Effector CD8-positive, alpha-beta T cell (primary cell): ENCODE measurements at regions not wholly inside any gene's neighbourhood (a gene's known extent, or its start where the extent isn't known, plus 50 kb on each side); places are given as distances from the start of the nearest gene placed in this dataset.

Experiments used
- DNase-seq: peaks from one replicate; lab custom pipeline; 2025; lab: John Stamatoyannopoulos, UW

DNA sequence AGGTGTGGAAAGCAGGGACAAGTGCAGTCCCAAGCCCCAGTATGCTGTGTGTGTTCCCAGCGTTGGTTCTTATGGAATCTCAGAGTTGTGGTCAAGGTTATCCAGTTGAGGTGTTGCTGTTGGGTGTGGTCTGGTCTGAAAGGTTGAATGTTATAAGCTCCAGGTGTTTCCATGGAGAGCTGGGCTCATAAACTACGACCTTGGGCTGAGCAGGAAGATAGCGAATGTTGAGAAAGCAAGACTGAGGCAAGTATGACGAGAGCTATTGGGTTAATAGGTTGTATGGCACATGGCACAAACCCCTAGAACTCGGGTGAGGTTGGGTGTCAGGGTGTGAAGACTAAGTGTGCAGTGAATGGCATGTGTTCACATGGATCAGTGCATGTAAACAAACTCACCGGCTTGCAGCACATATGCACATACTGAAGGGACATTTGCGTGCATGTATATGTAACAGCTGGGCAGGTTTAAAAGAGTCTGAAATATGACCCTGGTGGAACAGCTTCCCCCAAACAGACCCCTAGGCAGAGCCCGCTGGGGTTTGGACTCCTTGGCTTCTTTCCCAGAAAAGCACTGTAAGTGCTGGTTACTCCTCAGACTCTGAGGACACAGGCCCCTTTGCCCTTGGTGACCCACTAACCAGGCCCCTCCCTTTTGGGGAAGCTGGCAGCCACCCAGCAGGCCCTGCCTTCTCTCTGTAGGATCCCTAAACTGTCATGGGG lies 117.5 kb downstream of the NAV1 start:
- no peak for DNase-seq

DNA sequence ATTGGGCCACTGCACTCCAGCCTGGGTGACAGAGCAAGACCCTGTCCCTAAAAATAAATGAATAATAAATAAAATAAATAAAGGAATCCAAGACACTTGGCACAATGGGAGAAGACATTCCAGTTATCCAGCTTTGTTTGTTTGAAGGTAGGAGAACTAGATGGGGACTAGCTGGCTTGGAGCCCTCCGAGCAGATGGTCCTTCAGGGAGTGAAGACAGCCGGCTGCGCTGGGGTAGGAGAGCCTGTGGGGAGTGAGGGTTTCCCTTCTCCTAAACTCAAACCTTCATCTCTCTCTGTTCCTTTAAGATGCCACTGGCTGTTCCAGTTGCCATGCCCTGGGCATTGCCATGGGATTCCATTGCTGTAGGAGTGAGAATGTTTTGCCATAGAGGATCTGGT lies 120.6 kb downstream of the NAV1 start:
- no peak for DNase-seq

DNA sequence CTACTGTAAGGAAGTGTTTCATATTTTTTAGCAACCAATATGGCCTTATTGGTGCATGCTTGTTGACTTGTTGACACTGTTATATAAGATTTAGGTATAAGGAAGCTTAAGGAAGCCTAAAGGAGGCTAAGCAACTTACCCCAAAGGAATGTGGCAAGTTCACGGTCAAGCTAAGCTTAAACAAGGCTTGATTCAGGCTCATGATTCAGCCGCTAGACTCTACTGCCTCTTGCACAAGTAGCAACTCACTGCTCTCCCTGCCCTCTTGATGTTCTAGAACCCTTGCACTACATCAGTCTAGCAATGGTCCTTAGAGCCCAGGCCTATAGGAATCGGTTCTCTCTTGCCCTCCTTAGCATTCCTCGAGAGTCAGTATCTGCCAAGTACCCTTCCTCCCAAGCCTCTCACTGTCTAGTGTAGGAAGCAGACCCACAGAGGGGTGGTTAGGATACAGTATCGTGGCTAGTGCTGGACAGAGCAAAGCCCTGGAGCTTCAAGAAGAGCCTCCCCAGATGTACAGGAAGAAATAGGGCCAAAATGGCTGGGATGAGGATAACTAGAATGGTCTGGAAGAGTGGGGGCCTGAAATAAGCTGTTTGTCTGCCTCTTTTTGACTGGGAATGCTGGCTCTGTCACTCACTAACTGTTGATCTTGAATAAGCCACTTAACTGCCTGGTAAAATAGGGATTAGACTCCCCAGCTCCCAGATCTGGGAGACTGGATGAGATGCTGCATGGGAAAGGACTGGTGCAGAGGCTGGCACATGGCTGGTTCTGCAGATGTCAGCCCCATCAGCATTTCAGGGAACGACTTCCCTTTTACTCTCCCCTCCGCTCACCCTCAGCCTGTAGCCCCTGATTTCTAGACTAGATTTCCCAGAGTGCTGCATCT lies 122.2 kb downstream of the NAV1 start:
- no peak for DNase-seq

DNA sequence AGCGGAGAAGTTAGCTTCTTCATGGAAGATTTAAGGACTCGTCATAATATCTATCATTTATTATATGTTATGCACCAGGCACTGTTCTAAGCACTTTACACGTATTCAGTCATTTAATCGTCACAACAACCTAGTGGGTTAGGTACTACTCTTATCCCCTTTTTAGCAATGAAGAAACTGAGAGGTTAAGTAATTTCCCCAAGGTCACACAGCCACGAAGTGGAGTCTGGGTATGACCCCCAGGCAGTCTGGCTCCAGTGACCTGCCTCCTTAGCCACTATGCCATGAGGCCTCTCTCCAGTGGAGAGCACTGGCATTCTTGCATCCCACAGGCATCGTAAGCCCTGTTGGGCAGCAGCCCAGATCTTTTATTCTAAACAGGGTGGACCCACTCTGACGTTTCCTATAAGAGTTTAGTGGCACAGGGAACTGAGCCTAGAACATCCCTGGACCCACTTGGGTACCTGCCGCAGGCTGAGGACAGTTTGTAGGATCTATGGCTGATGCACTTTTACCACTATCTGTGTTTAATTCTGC lies 123.0 kb downstream of the NAV1 start:
- DNase-seq: no peak

DNA sequence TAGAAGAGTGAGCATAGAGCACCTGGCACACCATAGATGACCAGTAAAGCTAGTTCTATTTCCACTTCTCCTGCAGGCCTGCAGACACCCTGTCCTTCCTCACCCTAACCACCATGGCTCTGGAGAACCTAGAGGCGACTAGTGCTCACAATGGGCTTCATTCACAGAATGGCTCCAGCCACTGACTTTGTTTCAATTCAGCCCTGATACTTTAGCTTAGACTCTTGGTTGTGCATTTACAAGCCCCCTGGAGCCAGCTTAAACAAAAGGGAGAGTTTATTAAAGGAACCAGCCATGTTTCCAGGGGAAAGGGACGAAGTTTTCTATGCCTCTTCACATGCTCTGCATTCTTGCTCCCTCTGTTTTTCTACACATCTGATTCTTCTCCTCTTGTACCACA lies 123.7 kb downstream of the NAV1 start:
- DNase-seq: no peak

DNA sequence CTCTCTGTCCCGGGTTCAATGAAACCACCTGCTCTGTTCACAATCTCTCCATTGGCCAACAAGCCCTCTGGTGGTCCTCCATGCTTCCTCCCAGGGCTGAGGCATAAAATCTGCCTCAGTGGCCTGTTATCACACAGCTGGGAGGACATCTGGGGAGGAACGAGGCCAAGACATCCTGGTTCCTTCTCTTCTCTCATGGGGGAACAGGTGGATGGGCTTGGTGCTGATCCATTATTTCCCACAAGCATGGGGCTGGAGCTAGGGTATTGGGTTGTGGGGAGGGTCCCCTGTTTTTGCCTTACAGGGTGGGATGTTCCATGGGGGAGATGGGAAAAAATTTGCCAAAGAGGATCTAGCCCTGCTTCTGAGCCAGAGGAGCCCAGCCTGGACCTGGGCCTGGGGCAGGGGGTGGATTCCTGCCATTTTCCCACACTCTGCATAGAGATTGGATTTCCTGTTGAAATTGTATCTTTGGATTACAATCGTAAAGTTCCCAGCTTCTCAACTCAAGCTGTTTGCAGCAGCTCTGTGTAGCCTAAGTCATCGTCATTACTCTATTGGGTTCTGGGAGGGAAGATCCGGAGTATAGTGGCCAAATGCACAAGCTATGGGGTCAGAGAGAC lies 124.7 kb downstream of the NAV1 start:
- no peak for DNase-seq

DNA sequence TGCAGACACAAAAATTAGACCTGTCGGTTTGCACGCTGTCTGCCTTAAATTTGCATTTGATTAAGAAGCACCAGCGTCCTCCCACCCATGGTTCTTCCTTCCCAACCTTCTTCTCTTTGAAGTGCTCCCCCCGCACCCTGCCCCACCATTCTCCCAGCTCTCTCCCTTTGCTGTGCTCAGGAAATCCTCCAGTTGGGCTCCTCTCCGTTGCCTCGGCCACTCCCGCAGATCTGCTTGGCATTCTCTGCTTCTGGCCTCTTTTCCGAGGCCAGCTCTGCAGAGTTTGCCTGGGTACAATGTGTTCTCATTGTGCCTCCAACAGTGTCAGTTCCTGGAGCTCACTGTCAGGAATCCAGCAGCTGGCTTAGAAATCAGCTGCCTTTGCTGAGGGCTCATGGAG lies 126.1 kb downstream of the NAV1 start:
- DNase-seq: no peak

DNA sequence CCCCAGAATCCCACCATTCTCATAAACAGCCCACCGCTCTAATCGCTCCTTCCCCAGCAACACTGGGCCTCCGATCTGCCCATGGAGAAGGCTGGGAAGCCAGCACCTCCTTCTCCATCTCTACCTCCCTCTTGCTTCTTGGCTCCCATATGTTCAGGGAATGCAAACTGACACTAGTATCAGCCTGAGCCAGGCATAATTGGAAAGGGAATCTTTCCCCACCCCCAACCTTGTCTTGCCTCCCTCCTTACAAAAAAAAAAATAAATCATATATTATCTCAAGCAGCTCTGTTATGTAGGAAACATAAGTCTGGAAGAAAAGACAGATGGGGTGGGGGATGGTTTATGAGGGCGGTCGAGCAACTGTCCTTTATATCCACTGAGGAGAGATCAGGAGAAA lies 127.2 kb downstream of the NAV1 start:
- no peak for DNase-seq

DNA sequence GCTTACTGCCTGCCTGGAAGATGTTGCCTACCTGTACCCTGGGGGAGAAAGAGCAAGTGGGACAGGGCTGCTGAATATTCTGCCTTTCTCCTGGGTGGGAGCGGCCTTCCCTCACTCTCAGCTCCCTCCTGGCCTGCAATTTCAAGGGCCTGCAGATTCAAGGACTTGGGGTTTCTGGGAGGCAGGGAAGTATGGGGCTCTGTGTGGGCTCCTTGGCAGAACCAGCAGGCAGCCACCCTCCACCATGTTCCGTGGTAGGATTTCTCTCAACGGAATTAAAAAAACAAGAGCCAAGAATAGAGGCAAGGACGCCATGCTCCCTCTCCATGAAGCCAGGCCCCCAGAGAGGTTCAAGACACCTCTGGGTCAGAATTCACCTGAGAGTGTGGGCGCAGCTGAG lies 127.7 kb downstream of the NAV1 start:
- no peak for DNase-seq

DNA sequence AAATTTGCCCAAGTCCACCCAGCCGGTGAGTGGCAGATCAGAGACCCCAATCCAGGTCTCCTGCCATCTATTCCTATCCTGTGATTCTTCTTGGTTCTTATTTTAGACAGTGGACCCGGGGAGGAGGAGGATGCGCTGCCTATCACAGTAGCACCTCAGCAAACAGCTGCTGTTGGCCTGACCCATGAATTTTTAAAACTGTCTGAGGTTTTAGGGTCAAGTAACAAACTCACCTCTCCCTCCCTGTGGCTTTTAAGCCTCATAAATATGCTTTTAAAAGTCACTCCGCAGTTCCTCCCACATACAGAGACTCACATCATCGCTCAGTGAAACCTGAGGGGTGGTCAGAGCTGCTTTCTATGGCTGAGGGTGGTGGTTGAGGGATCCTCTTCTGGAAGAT lies 128.6 kb downstream of the NAV1 start:
- no peak for DNase-seq

DNA sequence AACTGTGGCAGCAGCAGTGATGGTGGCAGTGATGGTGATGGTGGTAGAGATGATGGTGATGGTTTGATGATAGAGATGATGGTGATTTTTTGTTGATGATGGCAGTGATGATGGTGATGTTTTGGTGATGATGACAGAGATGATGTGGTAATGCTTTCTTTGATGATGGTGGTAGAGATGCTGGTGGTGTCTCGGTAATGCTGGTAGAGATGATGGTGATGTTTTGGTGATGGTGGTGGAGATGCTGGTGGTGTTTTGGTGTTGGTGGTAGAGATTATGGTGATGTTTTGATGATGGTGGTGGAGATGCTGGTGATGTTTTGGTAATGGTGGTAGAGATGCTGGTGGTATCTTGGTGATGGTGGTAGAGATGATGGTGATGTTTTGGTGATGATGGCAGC lies 131.6 kb downstream of the NAV1 start:
- DNase-seq: no peak

DNA sequence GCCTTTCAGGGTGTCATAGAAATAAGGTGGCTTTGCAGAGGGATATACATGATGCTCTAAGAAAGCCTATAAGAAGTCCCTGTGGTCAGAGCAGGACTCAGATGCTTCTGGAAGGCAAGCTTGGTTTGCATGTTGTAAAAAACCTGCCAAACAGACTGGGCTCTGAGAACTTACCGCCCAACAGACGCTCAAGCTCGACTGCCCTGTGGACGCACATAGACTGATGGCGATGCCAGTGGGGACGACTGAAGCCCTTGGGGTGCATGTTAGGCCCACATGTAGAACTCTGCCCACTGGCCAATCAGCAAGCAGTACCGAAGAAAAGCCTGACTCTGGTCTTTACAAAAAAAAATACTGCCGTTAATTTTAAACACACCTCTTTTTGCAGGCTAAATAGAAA lies 133.8 kb downstream of the NAV1 start:
- no peak for DNase-seq

DNA sequence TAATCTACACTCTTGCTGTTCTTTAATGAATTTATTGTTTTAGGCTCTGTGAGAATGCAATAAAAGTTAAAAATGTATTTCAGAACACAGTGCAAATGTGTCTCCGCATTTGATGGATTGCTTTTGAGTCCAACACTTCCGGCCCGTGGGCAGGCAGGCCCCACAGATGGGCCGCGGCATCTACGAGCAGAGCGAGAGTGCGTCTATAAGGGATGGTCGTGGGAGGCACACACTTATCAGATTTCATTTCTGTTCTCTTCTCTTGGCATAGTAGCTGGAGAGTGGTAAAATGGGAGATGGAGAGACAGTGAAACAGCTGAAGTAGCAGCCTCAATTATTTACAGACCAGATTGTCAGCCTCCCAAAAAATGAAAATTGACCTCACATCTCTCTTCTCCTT lies 134.2 kb downstream of the NAV1 start:
- DNase-seq: no peak

DNA sequence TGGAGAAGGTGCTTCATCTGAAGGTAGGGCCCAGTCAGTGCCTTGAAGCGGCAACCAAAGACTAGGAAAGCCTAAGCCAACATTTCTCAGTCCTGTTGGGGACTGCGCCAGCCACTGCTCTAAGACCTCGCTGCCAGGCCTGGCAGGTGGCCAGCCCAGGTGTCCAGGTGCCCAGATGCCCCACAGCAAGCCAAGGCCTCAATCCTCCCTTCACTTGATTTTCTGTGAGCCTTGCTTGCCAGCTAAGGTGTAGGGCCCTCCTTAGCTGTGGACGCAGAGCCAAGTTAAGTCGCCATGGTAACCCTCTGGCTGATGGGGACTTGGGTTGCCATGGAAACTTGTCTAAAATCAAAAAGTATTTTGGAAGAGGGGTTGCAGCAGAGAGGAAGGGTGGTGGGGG lies 135.0 kb downstream of the NAV1 start:
- DNase-seq: no peak

DNA sequence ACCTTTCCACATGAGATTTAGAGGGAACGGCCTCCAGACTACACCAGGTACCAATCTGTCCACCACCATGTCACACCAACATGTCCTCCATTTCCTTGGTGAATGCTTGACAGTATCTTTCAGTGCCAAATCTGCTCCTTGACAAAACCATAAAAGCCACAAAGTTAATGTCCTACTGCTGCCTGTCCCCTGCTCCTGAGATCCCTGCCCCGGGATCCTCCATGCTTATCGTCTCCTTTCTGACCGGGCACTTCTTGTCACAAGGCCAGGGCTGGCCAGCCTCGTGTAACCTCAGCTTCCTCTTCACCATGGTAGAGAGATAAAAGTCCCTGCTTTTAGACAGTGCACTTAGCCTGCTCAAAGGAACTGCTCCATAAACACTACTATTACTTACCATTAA lies 136.2 kb downstream of the NAV1 start:
- no peak for DNase-seq

DNA sequence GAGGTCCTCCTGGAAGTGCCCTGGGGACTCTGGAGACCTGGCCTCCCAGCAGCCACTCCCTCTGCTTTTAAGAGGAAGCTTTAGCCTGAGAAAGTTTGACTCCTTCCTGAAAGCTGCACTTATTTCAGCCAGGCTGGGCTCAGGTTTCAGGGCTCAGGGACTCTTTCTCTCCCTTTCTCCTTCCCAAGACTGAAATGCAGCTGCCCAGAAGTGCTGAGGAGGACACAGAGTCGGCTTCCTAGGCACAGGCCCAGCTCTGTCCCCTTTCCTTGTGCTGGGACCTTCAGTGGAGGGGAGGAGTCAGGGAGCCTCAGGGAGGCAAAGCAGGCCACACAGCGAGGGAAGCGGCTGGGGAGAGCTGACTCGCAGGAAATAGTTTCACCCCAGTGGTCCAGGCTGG lies 137.3 kb downstream of the NAV1 start:
- no peak for DNase-seq

DNA sequence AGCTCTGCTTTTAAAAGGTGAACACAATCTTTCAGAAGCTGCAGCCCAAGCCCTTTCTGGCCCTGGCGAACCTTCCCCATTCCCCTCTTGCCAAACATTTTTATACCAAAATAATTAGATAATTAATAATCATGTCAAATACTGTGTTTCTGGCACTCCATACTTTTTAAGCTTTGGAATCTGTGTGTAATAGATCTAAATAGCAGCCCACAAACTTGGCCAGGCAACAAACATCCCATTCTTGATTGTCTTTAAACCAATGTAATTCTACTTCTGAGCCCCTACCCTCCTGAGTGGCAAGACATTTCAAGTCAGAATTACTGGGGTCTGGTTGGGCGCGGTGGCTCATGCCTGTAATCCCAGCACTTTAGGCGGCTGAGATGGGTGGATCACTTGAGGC lies 137.7 kb downstream of the NAV1 start:
- no peak for DNase-seq

DNA sequence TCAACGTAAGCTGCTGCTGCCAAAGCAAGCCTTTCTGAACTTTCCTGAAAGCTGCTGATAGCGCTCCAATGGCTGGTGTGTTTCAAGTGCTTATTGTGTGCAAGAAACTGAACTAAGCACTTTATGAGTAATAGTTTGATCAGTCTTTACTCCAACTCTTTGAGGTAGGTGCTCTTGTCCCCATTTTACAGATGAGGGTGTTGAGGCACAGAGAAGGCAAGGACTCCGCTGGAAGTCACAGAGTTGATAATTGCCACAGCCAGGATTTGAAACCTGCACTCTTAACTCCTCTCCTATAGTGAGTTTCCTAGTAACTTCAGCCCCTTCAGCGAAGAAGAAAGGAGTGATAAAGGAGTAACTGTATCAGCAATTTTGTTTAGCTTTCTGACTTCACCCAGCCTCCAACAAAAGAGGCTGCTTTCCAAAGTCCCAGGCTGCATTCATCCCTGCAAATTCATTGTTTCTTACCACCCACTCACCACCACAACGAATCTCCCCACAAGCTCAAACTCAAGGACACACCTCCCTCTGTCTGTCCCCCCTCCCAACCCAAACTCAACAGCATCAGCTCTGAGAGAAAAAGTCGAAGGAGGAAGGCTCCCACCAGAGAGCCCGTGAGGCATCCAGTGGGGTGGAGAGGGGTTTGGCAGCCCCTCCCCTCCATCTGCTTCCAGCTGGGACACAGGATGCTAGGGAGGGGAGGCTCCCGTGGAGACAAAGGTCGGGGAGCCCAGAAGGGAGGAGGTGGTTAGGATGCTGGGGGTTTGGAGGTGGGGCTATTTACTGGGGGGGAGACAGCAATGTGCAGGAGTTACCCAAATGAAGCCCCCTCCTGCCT lies 139.6 kb downstream of the NAV1 start:
- DNase-seq: no peak

DNA sequence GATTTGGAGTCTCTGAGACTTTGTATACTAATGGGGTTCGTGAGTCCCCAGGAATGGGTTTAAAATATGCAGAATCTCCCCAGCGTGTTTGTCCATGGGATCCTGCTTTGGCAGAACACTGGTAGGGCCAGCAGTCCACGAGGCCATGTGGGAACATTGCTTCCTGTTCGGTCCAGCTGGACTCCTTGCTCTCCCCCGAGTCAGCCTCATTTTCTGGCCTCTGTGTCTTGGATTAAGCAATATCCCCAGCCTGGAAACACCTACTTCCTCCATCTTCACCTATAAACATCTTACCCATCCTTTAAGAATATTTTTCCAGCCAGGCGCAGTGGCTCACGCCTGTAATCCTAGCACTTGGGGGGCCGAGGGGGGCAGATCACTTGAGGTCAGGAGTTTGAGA lies 142.4 kb downstream of the NAV1 start:
- no peak for DNase-seq

DNA sequence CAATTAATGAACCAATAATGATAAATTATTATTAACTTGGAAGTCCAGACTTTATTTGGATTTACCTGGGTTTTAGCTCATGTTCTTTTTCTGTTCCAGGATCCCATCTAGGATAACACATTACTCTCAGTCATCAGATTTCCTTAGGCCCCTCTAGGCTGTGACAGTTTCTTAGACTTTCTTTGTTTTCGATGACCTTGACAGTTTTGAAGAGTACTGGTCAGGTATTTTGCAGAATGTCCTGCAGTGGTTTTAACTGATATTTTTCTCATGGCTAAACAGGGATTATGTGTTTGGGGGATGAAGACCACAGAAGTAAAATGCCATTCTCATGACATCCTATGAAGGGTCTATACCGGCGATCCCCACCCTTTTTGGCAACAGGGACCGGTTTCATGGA lies 144.0 kb downstream of the NAV1 start:
- no peak for DNase-seq

DNA sequence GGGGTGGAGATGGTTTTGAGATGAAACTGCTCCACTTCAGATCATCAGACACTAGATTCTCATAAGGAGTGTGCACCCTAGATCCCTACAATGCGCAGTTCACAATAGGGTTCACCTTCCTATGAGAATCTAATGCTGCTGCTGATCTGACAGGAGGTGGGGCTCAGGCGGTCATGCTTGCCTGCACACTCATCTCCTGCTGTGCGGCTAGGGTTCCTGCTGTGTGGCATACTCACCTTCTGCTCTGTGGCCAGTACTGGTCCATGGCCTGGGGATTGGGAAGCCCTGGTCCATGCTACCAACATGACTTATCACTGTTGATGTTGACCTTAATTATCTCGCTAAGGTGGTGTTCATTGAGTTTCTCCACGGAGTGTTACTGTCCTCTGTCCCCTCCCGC lies 144.5 kb downstream of the NAV1 start:
- DNase-seq: no peak

DNA sequence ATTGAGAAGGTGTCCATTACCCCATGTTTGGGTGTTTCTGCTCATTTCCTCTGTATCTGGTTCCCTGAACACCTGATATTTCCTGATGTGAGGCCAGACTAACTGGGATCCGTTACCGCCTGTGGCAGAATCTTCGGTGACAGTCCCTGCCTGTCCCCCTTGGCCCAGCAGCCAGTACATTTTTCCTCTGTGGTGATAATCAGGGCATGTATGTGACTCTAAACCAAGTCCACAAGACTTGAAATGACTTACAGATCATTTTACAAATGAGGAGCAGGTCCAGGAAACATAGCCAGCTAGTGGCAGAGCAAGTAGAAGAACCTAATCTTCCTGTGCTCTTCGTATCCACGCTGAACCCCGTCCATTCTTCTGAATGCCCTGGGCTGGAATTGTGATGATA lies 143.5 kb upstream of the IPO9 start:
- DNase-seq: no peak
